Calu3 (cell line): ENCODE measurements at regions not wholly inside any gene's neighbourhood (a gene's known extent, or its start where the extent isn't known, plus 50 kb on each side); places are given as distances from the start of the nearest gene placed in this dataset.

Source experiments
- BruUV-seq: library from RNA; stranded (reverse); fragments of 400-500 nt; replicated peaks from 2 replicates; lab custom pipeline; 2021; lab: Mats Ljungman, UMichigan
- CTCF ChIA-PET: fragments of 300-600 bp; sonication (Branson Sonifier 250); formaldehyde crosslinking; loops from one replicate; lab custom pipeline; 2022; ENCODE audit warnings: antibody characterized with exemption; lab: Charles Lee
- DNase-seq: peaks from one replicate; pipeline ENCODE4 v3.0.0; 2022
- H3K27ac Mint-ChIP-seq: one replicate; pipeline ENCODE4 v1.8.0; 2022; ENCODE audit warnings: mixed read lengths; ENCODE audit not compliant: unreplicated experiment
- H3K27me3 Mint-ChIP-seq: one replicate; pipeline ENCODE4 v1.8.0; 2022; ENCODE audit warnings: mixed read lengths; ENCODE audit not compliant: unreplicated experiment
- H3K36me3 Mint-ChIP-seq: one replicate; pipeline ENCODE4 v1.8.0; 2022; ENCODE audit warnings: mild to moderate bottlenecking, moderate library complexity, mixed read lengths; ENCODE audit not compliant: insufficient read depth, unreplicated experiment
- H3K4me1 Mint-ChIP-seq: one replicate; pipeline ENCODE4 v1.8.0; 2022; ENCODE audit warnings: mild to moderate bottlenecking, low read depth, mixed read lengths; ENCODE audit not compliant: unreplicated experiment
- H3K4me3 Mint-ChIP-seq: one replicate; pipeline ENCODE4 v1.8.0; 2022; ENCODE audit warnings: mild to moderate bottlenecking, low read depth, moderate library complexity, mixed read lengths; ENCODE audit not compliant: unreplicated experiment
- H3K9me3 Mint-ChIP-seq: one replicate; pipeline ENCODE4 v1.8.0; 2022; ENCODE audit warnings: low read depth, mixed read lengths; ENCODE audit not compliant: unreplicated experiment
- CTCF ChIP-seq: fragments of 200-600 bp; IDR thresholded peaks from one replicate; pipeline ENCODE4 v1.8.0; 2022; ENCODE audit warnings: antibody characterized with exemption; ENCODE audit not compliant: unreplicated experiment
- intact Hi-C: fragments of 100-400 bp; cut with micrococcal nuclease; formaldehyde crosslinking; loops from one replicate; pipeline ENCODE4 v1.10.0; 2022; ENCODE audit not compliant: unreplicated experiment

- Mint-ChIP-seq H3K4me1 (no peaks in the 10 kb centered on the region), H3K4me3 (no peak overlapping the region), H3K9me3 (peaks cover 25% of the 10 kb centered on the region), H3K27ac (no peak overlapping the region), H3K27me3 (no peaks in the 10 kb centered on the region), H3K36me3 (no peaks in the 10 kb centered on the region)
- intact Hi-C loops, result no loop called here
- no peak for DNase-seq
- no TSS peak for BruUV-seq
- CTCF ChIA-PET, result interaction anchor here (0.9 kb wide), 1 partner anchor 104 kb away, joined by 6 read pairs; no protein-coding TSS in a partner anchor
- TF ChIP-seq CTCF, result no peak
Observed at GRCh38 chr2:892401-892800, 58.2 kb upstream of the SNTG2 start.

DNA sequence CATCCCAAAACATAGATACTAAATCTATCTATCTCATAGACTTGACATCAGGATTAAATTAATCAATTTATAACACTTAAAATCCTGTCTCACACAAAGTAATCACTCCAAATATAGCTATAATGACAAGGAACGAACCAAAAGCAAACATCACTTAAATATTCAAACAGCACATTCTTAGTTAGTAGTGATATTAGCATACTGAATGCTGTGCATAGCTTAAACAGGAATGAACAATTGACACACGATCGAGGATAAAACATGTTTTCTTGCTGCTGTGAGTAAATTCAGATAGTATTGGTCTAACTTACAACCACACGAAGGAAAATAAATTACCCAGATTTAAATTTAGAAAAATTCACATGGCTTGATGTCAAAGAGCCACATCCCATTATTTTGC is 58.9 kb upstream of the SNTG2 start:
- Mint-ChIP-seq H3K4me3 (no peak overlapping the region), H3K36me3 (no peaks in the 10 kb centered on the region), H3K9me3 (peaks cover 25% of the 10 kb centered on the region), H3K4me1 (no peaks in the 10 kb centered on the region), H3K27me3 (no peaks in the 10 kb centered on the region), H3K27ac (no peak overlapping the region)
- no peak for TF ChIP-seq CTCF
- no peak for DNase-seq
- no TSS peak for BruUV-seq
- CTCF ChIA-PET, result no interaction called here
- intact Hi-C loops, result no loop called here

- no peak overlapping the region for H3K4me3 Mint-ChIP-seq
- H3K27me3 Mint-ChIP-seq, result no peaks in the 10 kb centered on the region
- peaks cover 17% of the 10 kb centered on the region for H3K9me3 Mint-ChIP-seq
- no peak overlapping the region for H3K27ac Mint-ChIP-seq
- H3K36me3 Mint-ChIP-seq, result no peaks in the 10 kb centered on the region
- TF ChIP-seq CTCF, result no peak
- no TSS peak for BruUV-seq
- no peak for DNase-seq
- CTCF ChIA-PET, result no interaction called here
- intact Hi-C loops, result no loop called here
- H3K4me1 Mint-ChIP-seq, result no peaks in the 10 kb centered on the region
Observed at GRCh38 chr2:890791-891190, 59.9 kb upstream of the SNTG2 start.

DNA sequence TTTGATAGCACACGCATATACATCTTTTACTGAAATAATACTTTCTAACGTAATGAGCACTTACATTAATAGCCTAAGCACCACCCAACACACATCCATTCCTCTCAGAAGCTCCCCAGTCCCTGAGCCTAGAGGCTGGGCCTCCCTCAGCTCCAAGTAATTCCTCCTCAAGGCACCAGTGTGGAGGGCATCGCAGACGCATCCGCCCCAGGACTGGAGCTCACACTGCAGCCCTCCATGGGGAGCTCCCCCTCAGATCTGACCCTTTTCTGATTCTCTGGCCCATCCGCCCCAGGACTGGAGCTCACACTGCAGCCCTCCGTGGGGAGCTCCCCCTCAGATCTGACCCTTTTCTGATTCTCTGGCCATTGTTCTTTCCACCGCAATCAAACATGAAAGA is 60.4 kb upstream of the SNTG2 start:
- H3K4me1 Mint-ChIP-seq, result no peaks in the 10 kb centered on the region
- no peaks in the 10 kb centered on the region for H3K27me3 Mint-ChIP-seq
- no peak overlapping the region for H3K27ac Mint-ChIP-seq
- peaks cover 14% of the 10 kb centered on the region for H3K9me3 Mint-ChIP-seq
- TF ChIP-seq CTCF, result no peak
- H3K4me3 Mint-ChIP-seq, result no peak overlapping the region
- BruUV-seq, result no TSS peak
- H3K36me3 Mint-ChIP-seq, result no peaks in the 10 kb centered on the region
- CTCF ChIA-PET, result no interaction called here
- no peak for DNase-seq
- intact Hi-C loops, result no loop called here
